GM12878 (cell line): ENCODE measurements at regions not wholly inside any gene's neighbourhood (a gene's known extent, or its start where the extent isn't known, plus 50 kb on each side); places are given as distances from the start of the nearest gene placed in this dataset.
A peak's percentile ranks its signal among the peaks of the same experiment; 100 is the strongest.

Experiments
- BACH1 ChIP-seq: fragments of 450-650 bp; IDR thresholded peaks from 2 replicates; pipeline ENCODE4 v1.6.1; 2017; ENCODE audit warnings: mild to moderate bottlenecking, borderline replicate concordance
- CHD1 ChIP-seq: IDR thresholded peaks from 2 replicates; pipeline ENCODE4 v1.6.1; 2012; ENCODE audit warnings: low read depth, low read length, improper control_type of control experiment
- DPF2 ChIP-seq: fragments of 450-650 bp; IDR thresholded peaks from 2 replicates; pipeline ENCODE4 v1.6.1; 2017; ENCODE audit warnings: mild to moderate bottlenecking
- ETV6 ChIP-seq, 2 experiments: fragments of 450-650 bp in 1 of 2; IDR thresholded peaks in 1 of 2; conservative IDR thresholded peaks in 1 of 2; 2 replicates each; pipeline ENCODE4 v1.6.1; 2014; ENCODE audit warnings: antibody characterized with exemption in 1 of 2, borderline replicate concordance in 1 of 2, low read depth in 1 of 2, mild to moderate bottlenecking in 1 of 2, moderate library complexity in 1 of 2
- GABPA ChIP-seq: IDR thresholded peaks from 2 replicates; pipeline ENCODE4 v1.6.1; 2014; ENCODE audit warnings: antibody characterized with exemption, low read depth, mild to moderate bottlenecking, inconsistent platforms
- HDGF ChIP-seq: fragments of 450-650 bp; IDR thresholded peaks from 2 replicates; pipeline ENCODE4 v1.6.1; 2016; ENCODE audit warnings: antibody characterized with exemption
- IRF4 ChIP-seq: IDR thresholded peaks from 2 replicates; pipeline ENCODE4 v1.6.1; 2011; ENCODE audit warnings: low read depth, low read length
- MTA3 ChIP-seq: IDR thresholded peaks from 2 replicates; pipeline ENCODE4 v1.6.1; 2012; ENCODE audit warnings: low read length, inconsistent platforms, borderline replicate concordance
- MXI1 ChIP-seq: fragments of 150-350 bp; IDR thresholded peaks from 2 replicates; pipeline ENCODE4 v1.6.1; 2011; ENCODE audit warnings: low read depth, mild to moderate bottlenecking, inconsistent platforms, low read length, improper control_type of control experiment
- NR2C1 ChIP-seq: fragments of 450-650 bp; IDR thresholded peaks from 2 replicates; pipeline ENCODE4 v1.6.1; 2017; ENCODE audit warnings: antibody characterized with exemption, mild to moderate bottlenecking, moderate library complexity
- PKNOX1 ChIP-seq: fragments of 450-650 bp; IDR thresholded peaks from 2 replicates; pipeline ENCODE4 v1.6.1; 2016; ENCODE audit warnings: mild to moderate bottlenecking
- PML ChIP-seq: IDR thresholded peaks from 2 replicates; pipeline ENCODE4 v1.6.1; 2012; ENCODE audit warnings: low read length, inconsistent platforms
- POU2F2 ChIP-seq: IDR thresholded peaks from 3 replicates; pipeline ENCODE4 v1.6.1; 2011; ENCODE audit warnings: low read depth, mild to moderate bottlenecking, low read length, borderline replicate concordance
- PRDM15 ChIP-seq: fragments of 450-650 bp; formaldehyde crosslinking; IDR thresholded peaks from 2 replicates; pipeline ENCODE4 v1.4.0; 2020; ENCODE audit warnings: mild to moderate bottlenecking, moderate library complexity
- RAD51 ChIP-seq: fragments of 450-650 bp; IDR thresholded peaks from 2 replicates; pipeline ENCODE4 v1.6.1; 2016; ENCODE audit warnings: moderate library complexity, mild to moderate bottlenecking, inconsistent platforms
- RCOR1 ChIP-seq: conservative IDR thresholded peaks from 2 replicates; pipeline ENCODE4 v1.6.1; 2012; ENCODE audit warnings: low read depth, low read length, improper control_type of control experiment
- SRF ChIP-seq, 2 experiments: IDR thresholded peaks; 2 replicates each; pipeline ENCODE4 v1.6.1; 2011; ENCODE audit warnings: low read depth in 2 of 2, low read length in 2 of 2, mild to moderate bottlenecking in 1 of 2, moderate library complexity in 1 of 2
- STAT1 ChIP-seq: fragments of 450-650 bp; conservative IDR thresholded peaks from 2 replicates; pipeline ENCODE4 v1.6.1; 2014; ENCODE audit warnings: antibody characterized with exemption, mild to moderate bottlenecking
- SUPT20H ChIP-seq: IDR thresholded peaks from 2 replicates; pipeline ENCODE4 v1.6.1; 2011; ENCODE audit warnings: low read depth, mild to moderate bottlenecking, low read length, moderate library complexity, borderline replicate concordance; ENCODE audit not compliant: control insufficient read depth
- TF ChIP-seq, protein P1 (sequence below): fragments of 450-650 bp; IDR thresholded peaks from 2 replicates; pipeline ENCODE4 v1.6.1; 2017; ENCODE audit warnings: mild to moderate bottlenecking, moderate library complexity
- TF ChIP-seq, protein P2 (sequence below): IDR thresholded peaks from 2 replicates; pipeline ENCODE4 v1.6.1; 2012; ENCODE audit warnings: low read depth, low read length, improper control_type of control experiment

DNA sequence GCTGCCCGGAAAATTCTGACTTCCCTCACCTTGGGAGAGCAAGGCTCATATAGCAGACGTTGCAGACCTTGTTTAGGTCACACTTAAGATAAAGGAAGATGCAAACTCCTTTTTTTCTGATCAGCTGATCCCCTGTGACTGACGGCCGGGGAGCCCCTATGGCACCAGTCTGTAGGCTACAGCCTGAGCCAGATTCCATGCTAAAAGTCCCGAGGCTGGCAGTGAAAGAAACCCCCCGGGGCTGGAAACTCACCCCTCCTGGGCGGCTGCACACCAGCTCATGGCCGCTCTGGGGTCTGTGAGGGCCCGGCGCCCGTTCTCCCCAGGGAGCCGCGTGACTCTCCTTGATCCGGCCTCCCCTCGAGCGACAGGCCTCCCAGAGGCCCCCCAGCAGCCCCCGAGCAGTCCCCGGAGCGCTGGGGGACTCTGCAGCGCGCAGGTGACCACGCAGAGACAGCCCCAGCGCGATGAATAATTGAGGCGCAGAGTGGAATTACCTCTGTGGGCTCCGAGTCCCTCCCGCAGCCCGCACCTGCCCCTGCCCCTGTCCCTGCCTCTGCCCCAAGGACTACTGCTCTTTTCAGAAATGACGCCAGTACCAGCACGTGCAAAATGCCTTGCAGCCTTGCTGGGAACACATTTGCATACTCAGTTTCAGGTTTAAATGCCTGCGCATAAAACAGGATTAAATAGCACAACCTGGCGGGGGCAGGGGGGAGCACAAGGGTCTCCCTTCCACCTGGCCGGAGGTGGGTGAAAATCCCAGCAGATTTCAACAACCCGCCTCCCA, 62.6 kb upstream of the CLDN14 start (continued):
- TF ChIP-seq, protein P1, sequence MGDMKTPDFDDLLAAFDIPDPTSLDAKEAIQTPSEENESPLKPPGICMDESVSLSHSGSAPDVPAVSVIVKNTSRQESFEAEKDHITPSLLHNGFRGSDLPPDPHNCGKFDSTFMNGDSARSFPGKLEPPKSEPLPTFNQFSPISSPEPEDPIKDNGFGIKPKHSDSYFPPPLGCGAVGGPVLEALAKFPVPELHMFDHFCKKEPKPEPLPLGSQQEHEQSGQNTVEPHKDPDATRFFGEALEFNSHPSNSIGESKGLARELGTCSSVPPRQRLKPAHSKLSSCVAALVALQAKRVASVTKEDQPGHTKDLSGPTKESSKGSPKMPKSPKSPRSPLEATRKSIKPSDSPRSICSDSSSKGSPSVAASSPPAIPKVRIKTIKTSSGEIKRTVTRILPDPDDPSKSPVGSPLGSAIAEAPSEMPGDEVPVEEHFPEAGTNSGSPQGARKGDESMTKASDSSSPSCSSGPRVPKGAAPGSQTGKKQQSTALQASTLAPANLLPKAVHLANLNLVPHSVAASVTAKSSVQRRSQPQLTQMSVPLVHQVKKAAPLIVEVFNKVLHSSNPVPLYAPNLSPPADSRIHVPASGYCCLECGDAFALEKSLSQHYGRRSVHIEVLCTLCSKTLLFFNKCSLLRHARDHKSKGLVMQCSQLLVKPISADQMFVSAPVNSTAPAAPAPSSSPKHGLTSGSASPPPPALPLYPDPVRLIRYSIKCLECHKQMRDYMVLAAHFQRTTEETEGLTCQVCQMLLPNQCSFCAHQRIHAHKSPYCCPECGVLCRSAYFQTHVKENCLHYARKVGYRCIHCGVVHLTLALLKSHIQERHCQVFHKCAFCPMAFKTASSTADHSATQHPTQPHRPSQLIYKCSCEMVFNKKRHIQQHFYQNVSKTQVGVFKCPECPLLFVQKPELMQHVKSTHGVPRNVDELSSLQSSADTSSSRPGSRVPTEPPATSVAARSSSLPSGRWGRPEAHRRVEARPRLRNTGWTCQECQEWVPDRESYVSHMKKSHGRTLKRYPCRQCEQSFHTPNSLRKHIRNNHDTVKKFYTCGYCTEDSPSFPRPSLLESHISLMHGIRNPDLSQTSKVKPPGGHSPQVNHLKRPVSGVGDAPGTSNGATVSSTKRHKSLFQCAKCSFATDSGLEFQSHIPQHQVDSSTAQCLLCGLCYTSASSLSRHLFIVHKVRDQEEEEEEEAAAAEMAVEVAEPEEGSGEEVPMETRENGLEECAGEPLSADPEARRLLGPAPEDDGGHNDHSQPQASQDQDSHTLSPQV = no peak
- TF ChIP-seq SRF (IDR thresholded peaks at IDR 0.05; ENCODE audit: low read depth in 2 of 2, low read length in 2 of 2) (no peak), IRF4 (peak; percentile 67; the same call in 1 of the 2 replicates), HDGF (no peak), GABPA (no peak), STAT1 (0 out of 2 replicates have a peak, but pooled peaks have one; percentile 46), BACH1 (0 out of 2 replicates have a peak, but pooled peaks have one; percentile 36), MXI1 (0 out of 2 replicates have a peak, but pooled peaks have one; percentile 15), RAD51 (no peak; the same call in 1 of the 2 replicates), PML (no peak), POU2F2 (peak; percentile 99), ETV6 (conservative IDR thresholded peaks at IDR 0.05 in 1 of 2, IDR thresholded peaks at IDR 0.05 in 1 of 2; ENCODE audit: borderline replicate concordance in 1 of 2, low read depth in 1 of 2) (0 out of 4 replicates have a peak, but pooled peaks of 1 of the 2 experiments have one; percentile 15), CHD1 (peak; percentile 35), RCOR1 (no peak), NR2C1 (no peak), PKNOX1 (peak; percentile 89), SUPT20H (no peak), PRDM15 (no peak), DPF2 (no peak), MTA3 (no peak)
- TF ChIP-seq, protein P2, sequence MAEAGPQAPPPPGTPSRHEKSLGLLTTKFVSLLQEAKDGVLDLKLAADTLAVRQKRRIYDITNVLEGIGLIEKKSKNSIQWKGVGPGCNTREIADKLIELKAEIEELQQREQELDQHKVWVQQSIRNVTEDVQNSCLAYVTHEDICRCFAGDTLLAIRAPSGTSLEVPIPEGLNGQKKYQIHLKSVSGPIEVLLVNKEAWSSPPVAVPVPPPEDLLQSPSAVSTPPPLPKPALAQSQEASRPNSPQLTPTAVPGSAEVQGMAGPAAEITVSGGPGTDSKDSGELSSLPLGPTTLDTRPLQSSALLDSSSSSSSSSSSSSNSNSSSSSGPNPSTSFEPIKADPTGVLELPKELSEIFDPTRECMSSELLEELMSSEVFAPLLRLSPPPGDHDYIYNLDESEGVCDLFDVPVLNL = no peak
